HepG2 (cell line): ENCODE measurements at regions not wholly inside any gene's neighbourhood (a gene's known extent, or its start where the extent isn't known, plus 50 kb on each side); places are given as distances from the start of the nearest gene placed in this dataset.

ENCODE experiments used
- ATAC-seq: fragments of 200-7000 bp; cut with Tn5 transposase; 3 replicates; pipeline ENCODE4 v1.9.1; 2020; ENCODE audit warnings: mild to moderate bottlenecking, moderate library complexity
- BruUV-seq: library from RNA; stranded (reverse); fragments of 400-500 nt; replicated peaks from 2 replicates; lab custom pipeline; 2021; lab: Mats Ljungman, UMichigan
- CTCF ChIA-PET: fragments of 300-600 bp; formaldehyde crosslinking; extraction: SDS; loops from one replicate; lab custom pipeline; 2021; ENCODE audit warnings: low total read pairs, inconsistent platforms, low intra/inter-chr PET ratio; lab: Yijun Ruan, JAX
- POLR2A ChIA-PET: fragments of 350-600 bp; sonication (Branson Sonifier 250); formaldehyde crosslinking; loops from one replicate; lab custom pipeline; 2020; ENCODE audit warnings: antibody characterized with exemption, inconsistent platforms; lab: Yijun Ruan, JAX
- DNase-seq: peaks from one replicate; pipeline ENCODE4 v3.0.0-alpha.2; 2015; ENCODE audit warnings: low spot score
- FAIRE-seq: peaks from 3 replicates; lab custom pipeline; 2011; peaks lifted over from hg19 to GRCh38; lab: Jason Lieb, UNC
- H2AFZ ChIP-seq: one replicate; pipeline ENCODE4 v1.6.1; 2011; ENCODE audit warnings: low read length, inconsistent platforms
- H3K27ac ChIP-seq: fragments of 300-600 bp; 3 replicates; pipeline ENCODE4 v1.8.0; 2011; ENCODE audit warnings: mixed run types, mild to moderate bottlenecking, mixed read lengths, low read length, inconsistent platforms; ENCODE audit not compliant: insufficient read depth; ENCODE audit errors: extremely low read length
- H3K27me3 ChIP-seq, 2 experiments: fragments of 200-600 bp in 1 of 2; 2 replicates in 1 of 2; 3 replicates in 1 of 2; pipeline versions ENCODE4 v1.6.0 to v1.8.0; 2011; ENCODE audit warnings: low read length in 2 of 2, mild to moderate bottlenecking in 2 of 2, moderate library complexity in 2 of 2, inconsistent platforms in 1 of 2; ENCODE audit not compliant: insufficient read depth in 2 of 2, control insufficient read depth in 1 of 2
- H3K36me3 ChIP-seq, 2 experiments: fragments of 200-600 bp in 1 of 2; replicated peaks in 1 of 2; 2 replicates in 1 of 2; 3 replicates in 1 of 2; pipeline versions ENCODE4 v1.5.1 to v1.8.0; 2011; ENCODE audit warnings: low read length in 2 of 2, inconsistent platforms in 1 of 2; ENCODE audit not compliant: insufficient read depth in 2 of 2, control insufficient read depth in 1 of 2
- H3K4me1 ChIP-seq: 2 replicates; pipeline ENCODE4 v1.5.1; 2012; ENCODE audit warnings: low read length, inconsistent platforms; ENCODE audit not compliant: insufficient read depth
- H3K4me2 ChIP-seq: 2 replicates; pipeline ENCODE4 v1.6.0; 2011; ENCODE audit warnings: low read depth, low read length, inconsistent platforms
- H3K4me3 ChIP-seq, 3 experiments: fragments of 200-600 bp in 1 of 3; sonication (generic), shearing (Covaris generic) in 1 of 3; replicated peaks in 1 of 3; 2 replicates each; pipeline ENCODE4 v1.5.1; 2011 to 2016; ENCODE audit warnings: low read length in 3 of 3, inconsistent platforms in 2 of 3, low read depth in 2 of 3, mild to moderate bottlenecking in 2 of 3, control low read depth in 1 of 3, mixed read lengths in 1 of 3; ENCODE audit not compliant: insufficient read depth in 1 of 3
- H3K79me2 ChIP-seq: one replicate; pipeline ENCODE4 v1.6.1; 2011; ENCODE audit warnings: low read length, inconsistent platforms; ENCODE audit not compliant: insufficient read depth
- H3K9ac ChIP-seq: 2 replicates; pipeline ENCODE4 v1.6.0; 2011; ENCODE audit warnings: mild to moderate bottlenecking, low read depth, low read length, inconsistent platforms; ENCODE audit not compliant: insufficient read depth
- H3K9me3 ChIP-seq: 2 replicates; pipeline ENCODE4 v1.5.1; 2012; ENCODE audit warnings: mild to moderate bottlenecking, low read length
- H4K20me1 ChIP-seq: 2 replicates; pipeline ENCODE4 v1.6.0; 2011; ENCODE audit warnings: inconsistent platforms, mild to moderate bottlenecking, low read length, moderate library complexity; ENCODE audit not compliant: insufficient read depth
- CENPX ChIP-seq: sonication (generic); formaldehyde crosslinking; IDR thresholded peaks from 2 replicates; pipeline ENCODE4 v1.9.0; 2021; ENCODE audit warnings: mild to moderate bottlenecking, missing genetic modification reagents, moderate library complexity
- CREM ChIP-seq, 2 experiments: sonication (generic) in 1 of 2; formaldehyde crosslinking in 1 of 2; IDR thresholded peaks; 2 replicates each; pipeline versions ENCODE4 v1.4.0 to v1.6.1; 2016 to 2020; ENCODE audit warnings: antibody characterized with exemption in 1 of 2, mild to moderate bottlenecking in 1 of 2, missing genetic modification reagents in 1 of 2
- HMG20A ChIP-seq: IDR thresholded peaks from 2 replicates; pipeline ENCODE4 v1.6.1; 2016; ENCODE audit warnings: borderline replicate concordance
- JUNB ChIP-seq: sonication (generic); formaldehyde crosslinking; IDR thresholded peaks from 2 replicates; pipeline ENCODE4 v1.8.0; 2022; ENCODE audit warnings: missing genetic modification reagents, mild to moderate bottlenecking, borderline replicate concordance
- KLF13 ChIP-seq: sonication (generic); formaldehyde crosslinking; IDR thresholded peaks from 2 replicates; pipeline ENCODE4 v1.4.0; 2020; ENCODE audit warnings: mild to moderate bottlenecking, missing genetic modification reagents
- KLF9 ChIP-seq: IDR thresholded peaks from 2 replicates; pipeline ENCODE4 v1.6.1; 2016; ENCODE audit warnings: low read depth
- NFAT5 ChIP-seq: sonication (generic); formaldehyde crosslinking; IDR thresholded peaks from 2 replicates; pipeline ENCODE4 v1.4.0; 2020; ENCODE audit warnings: missing genetic modification reagents
- ZFP36L2 ChIP-seq: sonication (generic); formaldehyde crosslinking; IDR thresholded peaks from 2 replicates; pipeline ENCODE4 v1.4.0; 2020; ENCODE audit warnings: missing genetic modification reagents
- ZNF512 ChIP-seq: sonication (generic); formaldehyde crosslinking; IDR thresholded peaks from 2 replicates; pipeline ENCODE4 v1.4.0; 2020; ENCODE audit warnings: mild to moderate bottlenecking, missing genetic modification reagents
- ZNF556 ChIP-seq: sonication (generic); formaldehyde crosslinking; IDR thresholded peaks from 2 replicates; pipeline ENCODE4 v1.4.0; 2020; ENCODE audit warnings: mild to moderate bottlenecking, missing genetic modification reagents, borderline replicate concordance
- ZNF569 ChIP-seq: sonication (generic); formaldehyde crosslinking; IDR thresholded peaks from 2 replicates; pipeline ENCODE4 v1.5.0; 2020; ENCODE audit warnings: mild to moderate bottlenecking, missing genetic modification reagents, moderate library complexity, borderline replicate concordance
- ZNF652 ChIP-seq: IDR thresholded peaks from 2 replicates; pipeline ENCODE4 v1.6.1; 2016; ENCODE audit warnings: low read depth, borderline replicate concordance
- ZNF775 ChIP-seq: sonication (generic); formaldehyde crosslinking; IDR thresholded peaks from 2 replicates; pipeline ENCODE4 v1.4.0; 2020; ENCODE audit warnings: missing genetic modification reagents, mild to moderate bottlenecking, moderate library complexity, borderline replicate concordance
- ZNF784 ChIP-seq: sonication (generic); formaldehyde crosslinking; IDR thresholded peaks from 2 replicates; pipeline ENCODE4 v1.5.1; 2020; ENCODE audit warnings: missing genetic modification reagents, mild to moderate bottlenecking, borderline replicate concordance
- ZNF792 ChIP-seq: IDR thresholded peaks from 2 replicates; pipeline ENCODE4 v1.6.1; 2016
- WGBS: methylation state at CpG from one replicate; pipeline ENCODE4 v1.1.6; 2017; ENCODE audit warnings: low lambda C conversion rate; 5-methylcytosine and 5-hydroxymethylcytosine counted together
- in situ Hi-C: cut with HindIII; loops from 2 replicates; pipeline ENCODE4 v1.10.0; 2017; ENCODE audit warnings: low pct_unique_long_range_greater_than_20kb; ENCODE audit not compliant: extremely low pct_ligation_motif_present
- intact Hi-C: fragments of 100-400 bp; cut with micrococcal nuclease; formaldehyde crosslinking; loops from one replicate; pipeline ENCODE4 v1.10.0; 2022; ENCODE audit not compliant: unreplicated experiment
- TF ChIP-seq, protein P1 (sequence below): sonication (generic); formaldehyde crosslinking; IDR thresholded peaks from 2 replicates; pipeline ENCODE4 v1.8.1; 2022; ENCODE audit warnings: mild to moderate bottlenecking, missing genetic modification reagents
- TF ChIP-seq, protein P2 (sequence below): sonication (generic); formaldehyde crosslinking; IDR thresholded peaks from 2 replicates; pipeline ENCODE4 v1.4.0; 2020; ENCODE audit warnings: mild to moderate bottlenecking, missing genetic modification reagents

GRCh38 chr2:7109533-7109885 lies 192.3 kb downstream of the RNF144A start:
- CTCF ChIA-PET: no interaction called here
- no peaks in the 10 kb centered on the region for H3K27me3 ChIP-seq
- no peak for TF ChIP-seq ZNF784 (CRISPR knock-in tag)
- TF ChIP-seq KLF13 (CRISPR knock-in tag): no peak
- TF ChIP-seq, protein P1, sequence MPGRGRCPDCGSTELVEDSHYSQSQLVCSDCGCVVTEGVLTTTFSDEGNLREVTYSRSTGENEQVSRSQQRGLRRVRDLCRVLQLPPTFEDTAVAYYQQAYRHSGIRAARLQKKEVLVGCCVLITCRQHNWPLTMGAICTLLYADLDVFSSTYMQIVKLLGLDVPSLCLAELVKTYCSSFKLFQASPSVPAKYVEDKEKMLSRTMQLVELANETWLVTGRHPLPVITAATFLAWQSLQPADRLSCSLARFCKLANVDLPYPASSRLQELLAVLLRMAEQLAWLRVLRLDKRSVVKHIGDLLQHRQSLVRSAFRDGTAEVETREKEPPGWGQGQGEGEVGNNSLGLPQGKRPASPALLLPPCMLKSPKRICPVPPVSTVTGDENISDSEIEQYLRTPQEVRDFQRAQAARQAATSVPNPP (CRISPR knock-in tag): no peak
- TF ChIP-seq NFAT5: no peak
- TF ChIP-seq ZNF792: no peak
- no peak for TF ChIP-seq CENPX (CRISPR knock-in tag)
- no peak for TF ChIP-seq CREM (IDR thresholded peaks at IDR 0.05)
- TF ChIP-seq CREM (CRISPR knock-in tag; IDR thresholded peaks at IDR 0.05): no peak
- TF ChIP-seq JUNB (CRISPR knock-in tag): no peak
- TF ChIP-seq ZNF512 (CRISPR knock-in tag): no peak
- no peak for TF ChIP-seq KLF9 (CRISPR knock-in tag)
- no peak for TF ChIP-seq ZFP36L2 (CRISPR knock-in tag)
- TF ChIP-seq, protein P2, sequence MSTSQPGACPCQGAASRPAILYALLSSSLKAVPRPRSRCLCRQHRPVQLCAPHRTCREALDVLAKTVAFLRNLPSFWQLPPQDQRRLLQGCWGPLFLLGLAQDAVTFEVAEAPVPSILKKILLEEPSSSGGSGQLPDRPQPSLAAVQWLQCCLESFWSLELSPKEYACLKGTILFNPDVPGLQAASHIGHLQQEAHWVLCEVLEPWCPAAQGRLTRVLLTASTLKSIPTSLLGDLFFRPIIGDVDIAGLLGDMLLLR (CRISPR knock-in tag): no peak
- no peak for TF ChIP-seq ZNF556 (CRISPR knock-in tag)
- TF ChIP-seq ZNF569 (CRISPR knock-in tag): no peak
- TF ChIP-seq ZNF775 (CRISPR knock-in tag): no peak
- no peak for TF ChIP-seq HMG20A (CRISPR knock-in tag)
- no peak for TF ChIP-seq ZNF652 (CRISPR knock-in tag)

More at GRCh38 chr2:7109533-7109885, 192.3 kb downstream of the RNF144A start:
- H3K4me2 ChIP-seq: no peak overlapping the region
- H3K9me3 ChIP-seq: no peaks in the 10 kb centered on the region
- H3K4me1 ChIP-seq: no peaks in the 10 kb centered on the region
- H2AFZ ChIP-seq: no peak overlapping the region
- no peak overlapping the region for H3K4me3 ChIP-seq
- DNase-seq (no peak), FAIRE-seq (no peak), ATAC-seq (no peak)
- H3K9ac ChIP-seq: no peak overlapping the region
- WGBS: 72% methylated on average over 6 of the region's 6 CpGs
- in situ Hi-C loops (loop anchor here (25.0 kb wide), 1 partner anchor 553 kb away; no protein-coding TSS in a partner anchor), intact Hi-C loops (no loop called here)
- H3K36me3 ChIP-seq: no peaks in the 10 kb centered on the region
- H3K27ac ChIP-seq: no peak overlapping the region
- no TSS peak for BruUV-seq
- POLR2A ChIA-PET: no interaction called here
- H4K20me1 ChIP-seq: no peaks in the 10 kb centered on the region
- H3K79me2 ChIP-seq: no peaks in the 10 kb centered on the region
